Adrenal gland (tissue), 5 donors: ENCODE measurements at regions not wholly inside any gene's neighbourhood (a gene's known extent, or its start where the extent isn't known, plus 50 kb on each side); places are given as distances from the start of the nearest gene placed in this dataset.

ENCODE experiments used
- POLR2A ChIP-seq, 2 donors: fragments of 450-650 bp; IDR thresholded peaks; one replicate each; pipeline ENCODE4 v1.6.1; 2017; ENCODE audit warnings: antibody characterized with exemption in 2 of 2, mild to moderate bottlenecking in 2 of 2, moderate library complexity in 1 of 2
- TF ChIP-seq, protein P1 (sequence below), 6 experiments: fragments of 450-650 bp in 4 of 6; fragments of 200-600 bp in 2 of 6; sonication (generic) in 1 of 6; IDR thresholded peaks; 1 replicate in 5 of 6; 2 replicates in 1 of 6; pipeline versions ENCODE4 v1.5.1 to v1.8.0; 2016 to 2021; ENCODE audit warnings: antibody characterized with exemption in 6 of 6, mild to moderate bottlenecking in 2 of 6, moderate library complexity in 1 of 6
- donor health status: DM: no; HTN: no; CAD: no.

DNA sequence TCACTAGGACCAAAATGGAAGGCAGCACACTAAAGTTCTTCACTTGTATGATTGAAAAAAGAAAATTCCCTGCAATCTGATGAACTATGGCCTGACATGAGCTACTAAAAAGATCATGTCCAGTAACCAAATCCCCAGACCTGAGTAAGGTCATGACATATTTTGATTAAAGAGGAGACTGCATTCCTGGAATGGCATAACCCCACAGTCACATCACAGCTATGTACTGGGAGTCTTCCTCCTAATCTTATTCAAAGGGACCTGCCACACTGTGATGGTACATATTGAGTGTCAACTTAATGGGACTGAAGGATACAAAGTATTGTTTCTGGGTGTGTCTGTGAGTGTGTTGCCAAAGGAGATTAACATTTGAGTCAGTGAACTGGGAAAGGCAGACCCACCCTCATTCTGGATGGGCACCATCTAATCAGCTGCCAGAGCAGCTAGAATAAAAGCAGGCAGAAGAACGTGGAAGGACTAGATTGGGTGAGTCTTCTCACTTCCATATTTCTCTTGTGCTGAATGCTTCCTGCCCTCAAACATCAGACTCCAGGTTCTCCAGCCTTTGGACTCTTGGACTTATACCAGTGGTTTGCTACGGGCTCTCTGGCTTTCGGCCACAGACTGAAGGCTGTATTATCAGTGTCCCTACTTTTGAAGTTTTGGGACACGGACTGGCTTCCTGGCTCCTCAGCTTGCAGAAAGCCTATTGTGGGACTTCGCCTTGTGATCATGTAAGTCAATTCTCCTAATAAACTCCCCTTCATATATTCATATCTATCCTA is 345.0 kb downstream of the TMEM38B start:
- TF ChIP-seq, protein P1, sequence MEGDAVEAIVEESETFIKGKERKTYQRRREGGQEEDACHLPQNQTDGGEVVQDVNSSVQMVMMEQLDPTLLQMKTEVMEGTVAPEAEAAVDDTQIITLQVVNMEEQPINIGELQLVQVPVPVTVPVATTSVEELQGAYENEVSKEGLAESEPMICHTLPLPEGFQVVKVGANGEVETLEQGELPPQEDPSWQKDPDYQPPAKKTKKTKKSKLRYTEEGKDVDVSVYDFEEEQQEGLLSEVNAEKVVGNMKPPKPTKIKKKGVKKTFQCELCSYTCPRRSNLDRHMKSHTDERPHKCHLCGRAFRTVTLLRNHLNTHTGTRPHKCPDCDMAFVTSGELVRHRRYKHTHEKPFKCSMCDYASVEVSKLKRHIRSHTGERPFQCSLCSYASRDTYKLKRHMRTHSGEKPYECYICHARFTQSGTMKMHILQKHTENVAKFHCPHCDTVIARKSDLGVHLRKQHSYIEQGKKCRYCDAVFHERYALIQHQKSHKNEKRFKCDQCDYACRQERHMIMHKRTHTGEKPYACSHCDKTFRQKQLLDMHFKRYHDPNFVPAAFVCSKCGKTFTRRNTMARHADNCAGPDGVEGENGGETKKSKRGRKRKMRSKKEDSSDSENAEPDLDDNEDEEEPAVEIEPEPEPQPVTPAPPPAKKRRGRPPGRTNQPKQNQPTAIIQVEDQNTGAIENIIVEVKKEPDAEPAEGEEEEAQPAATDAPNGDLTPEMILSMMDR (IDR thresholded peaks at IDR 0.05), result no peak
- no peak for TF ChIP-seq POLR2A (IDR thresholded peaks at IDR 0.05)
